ENCODE measurements at regions not wholly inside any gene's neighbourhood (a gene's known extent, or its start where the extent isn't known, plus 50 kb on each side); places are given as distances from the start of the nearest gene placed in this dataset.

DNA sequence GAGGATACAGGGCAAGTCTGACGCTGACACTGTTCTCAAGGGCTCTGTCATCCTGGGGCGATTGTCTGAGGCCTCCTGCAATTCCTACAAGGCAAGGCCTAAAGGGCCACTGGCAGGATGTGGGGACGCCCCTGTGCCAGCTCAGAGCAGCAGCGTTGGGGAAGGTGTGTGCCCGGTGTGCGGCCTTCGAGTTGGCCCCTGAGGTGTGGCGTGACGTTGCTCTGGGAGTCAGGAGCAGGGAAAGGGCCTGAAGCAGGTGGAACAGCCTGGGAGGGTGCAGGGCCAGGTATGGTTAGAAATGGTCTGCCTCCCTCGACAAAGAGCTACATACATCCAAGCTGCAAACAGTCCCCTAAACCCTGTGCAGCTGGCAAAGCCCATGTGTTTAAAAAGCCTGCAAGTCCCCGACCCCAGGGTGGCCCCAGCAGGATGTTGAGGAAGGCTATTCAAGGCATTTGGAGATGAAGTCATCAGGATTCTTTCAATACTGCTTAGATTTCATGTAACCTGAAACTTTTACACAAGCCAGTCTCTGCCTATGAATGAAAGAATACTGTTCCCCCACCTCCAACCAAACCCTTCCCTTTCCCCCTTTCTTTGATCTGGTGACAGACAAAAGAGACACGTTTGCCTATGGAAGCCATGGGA lies 142.5 kb upstream of the TNS3 start:
- H3K36me3 Mint-ChIP-seq = no peaks in the 10 kb centered on the region
- no peaks in the 10 kb centered on the region for H3K9me3 Mint-ChIP-seq (ENCODE audit: low read depth)
- H3K4me3 Mint-ChIP-seq = no peak overlapping the region
- H3K4me1 Mint-ChIP-seq (ENCODE audit: low read depth) = no peaks in the 10 kb centered on the region
- H3K27ac Mint-ChIP-seq = no peak overlapping the region
- no peaks in the 10 kb centered on the region for H3K27me3 Mint-ChIP-seq

DNA sequence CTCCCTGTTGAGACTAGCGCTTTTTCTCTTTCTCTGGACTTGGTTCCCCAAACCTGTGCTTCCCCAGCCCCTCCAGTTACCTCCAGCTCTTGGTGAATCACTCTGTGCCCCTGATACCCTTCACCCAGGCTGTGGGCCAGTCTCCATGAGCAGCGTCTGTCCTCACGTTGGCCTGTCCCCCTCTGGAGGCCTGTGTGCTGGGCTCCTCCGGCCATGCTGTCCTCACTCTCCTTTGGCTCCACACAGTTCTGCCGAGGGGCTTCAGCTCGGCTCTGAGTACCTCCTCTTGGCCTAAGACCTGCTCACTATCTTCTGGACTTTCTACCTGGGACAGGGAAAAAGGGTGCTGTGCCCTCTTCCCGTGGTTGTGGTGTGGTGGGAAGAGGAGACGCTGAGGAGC lies 140.2 kb upstream of the TNS3 start:
- Mint-ChIP-seq H3K36me3 (no peaks in the 10 kb centered on the region), H3K9me3 (ENCODE audit: low read depth) (no peaks in the 10 kb centered on the region), H3K4me3 (no peak overlapping the region), H3K27me3 (no peaks in the 10 kb centered on the region), H3K27ac (no peak overlapping the region), H3K4me1 (ENCODE audit: low read depth) (no peaks in the 10 kb centered on the region)

DNA sequence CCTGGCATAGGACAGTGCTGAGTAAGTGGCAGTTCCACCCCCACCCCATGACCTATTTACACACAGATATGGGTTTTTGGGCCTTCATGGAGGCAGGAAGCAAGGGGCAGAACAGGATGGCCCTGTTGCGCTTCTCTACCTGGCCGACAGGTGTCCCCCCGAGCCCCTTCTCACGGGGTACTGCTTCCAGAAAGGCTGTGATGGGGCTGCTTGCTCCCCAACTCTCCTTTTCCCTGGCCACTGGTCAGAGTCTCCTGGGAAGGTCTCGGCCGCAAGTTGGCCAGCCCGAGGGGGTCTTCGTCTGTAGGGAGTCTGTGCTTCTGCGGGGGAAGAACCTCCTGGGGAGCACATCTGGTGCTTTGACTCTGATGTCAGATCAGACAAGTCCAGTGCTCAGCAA lies 139.8 kb upstream of the TNS3 start:
- no peaks in the 10 kb centered on the region for H3K9me3 Mint-ChIP-seq (ENCODE audit: low read depth)

DNA sequence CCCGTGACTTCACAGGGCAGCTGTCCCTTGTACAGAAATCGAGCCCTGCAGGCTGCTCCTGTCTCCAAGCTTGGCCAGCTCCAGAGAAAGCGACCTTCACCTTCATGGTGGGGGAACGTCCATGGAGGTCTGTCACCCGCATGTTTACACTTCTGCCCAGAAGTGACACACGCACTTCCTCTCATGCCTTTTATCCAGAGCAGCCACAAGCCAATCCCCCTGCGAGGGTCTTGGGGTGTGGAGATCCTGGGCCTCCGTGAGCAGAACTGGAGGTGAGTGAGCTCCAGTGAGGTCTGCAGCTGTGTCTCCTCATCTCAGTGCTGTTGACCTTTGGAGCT lies 139.0 kb upstream of the TNS3 start:
- Mint-ChIP-seq H3K27ac (no peak overlapping the region), H3K36me3 (no peaks in the 10 kb centered on the region), H3K4me3 (no peak overlapping the region), H3K27me3 (no peaks in the 10 kb centered on the region), H3K4me1 (ENCODE audit: low read depth) (no peaks in the 10 kb centered on the region), H3K9me3 (ENCODE audit: low read depth) (no peaks in the 10 kb centered on the region)

More for the DNA sequence above, 139.8 kb upstream of the TNS3 start:
- H3K27me3 Mint-ChIP-seq = no peaks in the 10 kb centered on the region
- no peaks in the 10 kb centered on the region for H3K4me1 Mint-ChIP-seq (ENCODE audit: low read depth)
- no peak overlapping the region for H3K4me3 Mint-ChIP-seq
- H3K36me3 Mint-ChIP-seq = no peaks in the 10 kb centered on the region
- H3K27ac Mint-ChIP-seq = no peak overlapping the region

DNA sequence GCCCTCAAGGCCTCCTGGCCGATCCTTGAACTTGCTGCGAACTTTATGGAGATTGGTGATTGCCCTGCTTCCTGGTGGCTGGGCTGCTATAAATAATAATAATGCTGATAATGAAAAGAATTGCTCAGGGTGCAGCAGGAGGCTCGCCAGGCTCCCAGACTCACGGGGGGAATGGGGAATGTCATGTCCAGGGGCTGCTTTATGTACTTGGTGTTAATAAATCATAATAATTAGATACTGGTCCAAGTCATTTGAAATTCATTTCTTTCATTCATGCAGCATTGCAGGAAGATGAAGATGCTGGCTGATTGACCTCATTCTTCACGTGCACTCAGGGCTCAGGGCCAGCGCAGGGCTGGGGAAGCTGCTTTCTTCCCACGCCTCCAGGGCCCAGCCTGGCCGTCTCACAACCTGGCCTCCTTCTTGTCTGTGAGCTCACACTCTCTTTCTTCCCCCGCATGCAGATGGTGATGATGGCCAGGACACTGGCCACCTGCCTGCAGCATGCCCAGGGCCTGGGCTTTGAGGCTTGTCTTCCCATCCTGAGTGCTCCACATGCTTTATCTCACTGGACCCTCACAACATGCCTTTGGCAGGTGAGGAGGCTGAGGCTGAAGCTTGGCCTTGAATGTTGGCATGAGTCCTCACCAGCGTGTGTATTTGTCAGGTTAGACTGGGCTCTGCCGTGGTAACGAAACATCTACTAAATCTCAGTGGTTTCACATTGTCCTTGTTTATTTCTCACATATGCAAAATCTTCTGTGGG lies 138.4 kb upstream of the TNS3 start:
- Mint-ChIP-seq H3K4me3 (no peak overlapping the region), H3K27me3 (no peaks in the 10 kb centered on the region), H3K4me1 (ENCODE audit: low read depth) (no peaks in the 10 kb centered on the region), H3K9me3 (ENCODE audit: low read depth) (no peaks in the 10 kb centered on the region), H3K27ac (no peak overlapping the region), H3K36me3 (no peaks in the 10 kb centered on the region)

DNA sequence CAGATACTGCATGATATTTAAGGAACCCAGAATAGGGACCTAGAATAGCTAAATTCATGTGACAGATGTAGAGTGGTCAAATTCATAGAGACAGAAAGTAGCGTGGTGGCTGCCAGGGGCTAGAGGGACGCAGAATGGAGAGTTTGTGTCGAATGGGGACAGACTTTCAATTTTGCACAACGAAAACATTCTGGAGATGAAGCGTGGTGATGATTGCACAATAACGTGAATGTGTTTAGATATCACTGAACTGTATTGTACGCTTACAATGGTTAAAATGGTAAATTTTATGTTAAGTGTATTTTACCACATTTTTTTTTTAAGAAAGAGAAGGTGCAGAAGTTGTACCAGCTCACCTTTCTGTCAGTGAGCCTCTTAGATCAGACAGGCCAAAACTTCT lies 137.8 kb upstream of the TNS3 start:
- Mint-ChIP-seq H3K9me3 (ENCODE audit: low read depth) (no peaks in the 10 kb centered on the region), H3K27me3 (no peaks in the 10 kb centered on the region), H3K36me3 (no peaks in the 10 kb centered on the region), H3K4me1 (ENCODE audit: low read depth) (no peaks in the 10 kb centered on the region), H3K4me3 (no peak overlapping the region), H3K27ac (no peak overlapping the region)

DNA sequence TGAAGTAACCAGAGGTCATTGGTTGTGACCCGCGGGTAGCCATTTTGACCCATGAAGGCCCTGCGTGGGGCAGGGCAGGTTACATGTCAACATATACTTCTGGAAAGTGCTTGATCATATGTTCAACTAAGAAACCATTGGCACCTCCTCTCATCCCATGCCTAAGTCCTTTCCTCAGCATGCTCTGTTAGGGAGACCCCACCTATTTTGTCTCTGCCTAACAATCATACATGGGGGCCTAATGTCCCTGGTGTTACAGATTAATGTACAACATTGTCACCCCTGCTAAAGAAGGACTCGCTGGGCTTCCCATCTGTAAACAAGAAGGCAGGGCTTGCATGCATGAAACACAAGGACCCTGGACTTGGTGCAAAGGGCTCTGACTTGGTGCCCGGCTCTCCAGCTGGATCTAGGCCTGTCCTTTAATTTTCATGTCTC lies 133.7 kb upstream of the TNS3 start:
- no peaks in the 10 kb centered on the region for H3K36me3 Mint-ChIP-seq
- H3K27me3 Mint-ChIP-seq = no peaks in the 10 kb centered on the region
- no peak overlapping the region for H3K27ac Mint-ChIP-seq
- H3K4me3 Mint-ChIP-seq = no peak overlapping the region
- H3K4me1 Mint-ChIP-seq (ENCODE audit: low read depth) = no peaks in the 10 kb centered on the region
- no peaks in the 10 kb centered on the region for H3K9me3 Mint-ChIP-seq (ENCODE audit: low read depth)

DNA sequence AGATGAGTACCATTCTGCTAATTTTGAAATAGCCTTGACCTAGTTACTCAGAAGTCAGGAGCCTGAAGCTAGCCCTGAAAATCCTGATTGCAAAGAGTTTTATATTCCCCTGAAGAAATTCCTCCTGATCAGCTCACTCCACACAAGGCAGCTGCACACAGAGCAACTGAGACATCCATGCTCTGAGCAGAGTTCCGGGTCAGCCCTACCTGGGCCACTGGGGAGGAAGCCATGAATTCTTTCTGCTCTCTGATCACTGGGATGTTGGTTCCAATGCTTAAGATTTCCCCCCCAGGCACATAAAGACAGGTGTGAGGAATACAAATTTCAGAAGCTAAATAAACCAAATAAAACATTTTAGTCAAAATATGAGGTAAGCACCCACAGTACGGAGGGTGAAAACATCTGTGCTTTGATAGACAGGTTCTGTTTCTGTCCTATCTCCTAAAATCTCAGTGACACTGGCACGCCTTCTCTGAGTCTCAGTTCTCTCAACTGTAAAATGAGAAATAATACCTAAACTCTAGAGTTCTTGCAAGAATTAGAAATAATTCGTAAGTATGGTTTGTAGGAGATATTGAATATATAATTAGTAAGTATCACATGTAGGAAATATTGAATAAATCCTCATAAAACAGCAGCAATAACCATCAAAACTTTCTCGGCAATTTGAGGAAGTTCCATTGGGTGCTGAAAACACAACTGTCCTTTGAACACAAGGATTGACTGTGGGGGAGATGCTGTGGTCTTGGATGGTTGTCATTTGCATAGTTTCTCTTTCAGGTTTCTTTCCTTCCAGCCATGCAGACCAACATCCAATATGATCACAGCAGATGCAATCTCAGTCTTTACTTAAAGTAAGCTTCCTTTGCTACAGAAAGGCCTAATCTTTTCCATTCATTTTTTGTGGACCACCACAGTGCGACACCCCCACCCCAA lies 133.0 kb upstream of the TNS3 start:
- H3K4me3 Mint-ChIP-seq = no peak overlapping the region
- H3K9me3 Mint-ChIP-seq (ENCODE audit: low read depth) = no peaks in the 10 kb centered on the region
- no peaks in the 10 kb centered on the region for H3K4me1 Mint-ChIP-seq (ENCODE audit: low read depth)
- no peaks in the 10 kb centered on the region for H3K36me3 Mint-ChIP-seq
- no peak overlapping the region for H3K27ac Mint-ChIP-seq
- H3K27me3 Mint-ChIP-seq = no peaks in the 10 kb centered on the region

DNA sequence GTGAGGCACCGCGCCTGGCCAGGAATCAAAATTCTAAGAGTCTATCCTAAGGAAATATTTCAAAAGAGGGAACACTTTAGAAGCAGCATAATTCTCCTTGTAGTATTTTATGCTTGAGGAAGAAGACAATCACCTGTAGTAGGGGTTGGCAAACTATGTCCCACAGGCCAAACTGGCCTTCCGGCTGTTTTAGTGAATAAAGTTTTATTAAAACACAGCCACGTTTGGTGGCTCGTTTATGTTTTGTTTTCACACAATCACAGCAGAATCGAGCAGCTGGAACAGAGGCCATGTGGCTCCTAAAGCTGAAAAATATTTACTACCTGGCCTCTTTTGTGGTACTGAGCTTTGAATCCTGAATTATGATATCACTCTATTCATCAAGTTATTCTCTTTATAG lies 131.7 kb upstream of the TNS3 start:
- Mint-ChIP-seq H3K4me3 (no peak overlapping the region), H3K9me3 (ENCODE audit: low read depth) (no peaks in the 10 kb centered on the region), H3K27ac (no peak overlapping the region), H3K27me3 (no peaks in the 10 kb centered on the region), H3K4me1 (ENCODE audit: low read depth) (no peaks in the 10 kb centered on the region), H3K36me3 (no peaks in the 10 kb centered on the region)

DNA sequence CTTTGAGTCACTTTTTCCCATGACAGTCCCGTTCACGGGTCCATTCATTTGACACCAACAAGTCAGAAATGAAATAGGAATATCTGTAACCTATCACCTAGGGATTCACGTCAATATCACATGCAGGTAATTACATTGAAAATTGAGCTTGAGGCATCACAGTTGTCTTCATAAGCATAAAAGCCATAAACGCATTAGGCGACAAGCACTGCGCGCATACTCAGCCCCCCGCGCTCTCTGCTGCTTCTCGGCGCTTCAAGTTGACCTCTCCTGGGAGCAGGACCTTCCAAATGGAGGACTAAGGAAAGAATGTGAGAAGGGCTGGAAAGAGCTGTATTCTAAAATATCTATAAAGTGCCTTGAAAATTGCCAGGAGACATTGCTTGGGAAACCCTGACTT lies 130.5 kb upstream of the TNS3 start:
- Mint-ChIP-seq H3K27ac (no peak overlapping the region), H3K36me3 (no peaks in the 10 kb centered on the region), H3K4me3 (no peak overlapping the region), H3K4me1 (ENCODE audit: low read depth) (no peaks in the 10 kb centered on the region), H3K27me3 (peaks cover 1% of the 10 kb centered on the region), H3K9me3 (ENCODE audit: low read depth) (no peaks in the 10 kb centered on the region)

DNA sequence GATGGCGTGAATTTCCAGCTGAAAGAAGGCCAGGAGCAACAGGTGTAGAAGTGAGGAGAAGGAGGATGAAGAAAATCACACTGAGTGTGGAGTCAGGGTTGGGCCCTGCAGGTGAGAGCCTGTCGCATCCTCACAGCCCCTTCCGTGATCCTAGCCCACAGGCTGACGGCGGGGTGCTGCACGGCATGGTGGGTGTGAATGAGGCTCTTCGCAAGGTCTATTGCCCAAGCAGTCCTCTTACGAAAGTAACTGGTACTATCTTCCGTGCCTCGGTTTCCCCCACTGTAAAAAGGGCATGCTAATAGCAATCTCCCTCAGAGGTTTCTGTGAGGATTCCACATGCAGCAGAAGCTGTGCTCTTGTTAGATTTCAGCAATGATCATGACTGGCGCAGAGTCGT lies 129.9 kb upstream of the TNS3 start:
- no peak overlapping the region for H3K27ac Mint-ChIP-seq
- peaks cover 1% of the 10 kb centered on the region for H3K27me3 Mint-ChIP-seq
- no peak overlapping the region for H3K4me3 Mint-ChIP-seq
- H3K36me3 Mint-ChIP-seq = no peaks in the 10 kb centered on the region
- no peaks in the 10 kb centered on the region for H3K9me3 Mint-ChIP-seq (ENCODE audit: low read depth)
- no peaks in the 10 kb centered on the region for H3K4me1 Mint-ChIP-seq (ENCODE audit: low read depth)

DNA sequence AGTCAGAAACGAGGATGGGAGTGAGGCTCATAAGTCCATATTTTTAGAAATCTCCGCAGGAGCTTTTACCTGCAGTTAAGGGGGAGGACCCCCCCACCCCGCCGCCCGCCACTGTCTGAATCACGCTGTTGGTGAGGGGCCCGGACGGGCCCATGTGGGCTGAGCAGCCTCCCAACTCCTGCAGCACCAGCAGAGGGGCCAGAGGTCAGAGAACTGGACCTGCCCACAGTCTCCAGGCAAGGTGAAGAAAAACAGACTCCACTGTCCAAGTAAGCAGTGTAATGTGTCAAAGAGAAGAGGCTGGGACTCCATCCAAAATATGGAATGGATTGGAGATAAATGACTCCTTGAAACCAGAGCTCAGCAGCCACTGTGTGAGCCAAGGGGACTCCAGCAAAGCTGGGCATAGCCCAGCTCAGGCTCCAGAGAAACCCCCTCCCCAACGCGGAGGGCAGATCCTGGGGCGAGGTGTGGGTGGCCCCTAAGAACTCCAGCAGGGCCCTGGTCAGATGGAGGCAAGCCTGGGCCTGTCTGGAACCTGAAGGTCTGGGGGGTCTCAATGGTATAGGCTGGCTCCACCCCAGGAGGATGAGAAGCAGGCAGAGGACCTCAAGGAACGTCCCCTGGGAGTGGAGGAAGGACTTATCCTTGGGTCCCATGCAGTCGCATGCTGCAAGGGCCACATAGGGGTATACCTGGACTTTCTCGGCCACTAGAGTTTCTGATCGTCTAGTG lies 128.5 kb upstream of the TNS3 start:
- Mint-ChIP-seq H3K36me3 (no peaks in the 10 kb centered on the region), H3K4me3 (no peak overlapping the region), H3K9me3 (ENCODE audit: low read depth) (no peaks in the 10 kb centered on the region), H3K27ac (no peak overlapping the region), H3K27me3 (peaks cover 1% of the 10 kb centered on the region), H3K4me1 (ENCODE audit: low read depth) (no peaks in the 10 kb centered on the region)

DNA sequence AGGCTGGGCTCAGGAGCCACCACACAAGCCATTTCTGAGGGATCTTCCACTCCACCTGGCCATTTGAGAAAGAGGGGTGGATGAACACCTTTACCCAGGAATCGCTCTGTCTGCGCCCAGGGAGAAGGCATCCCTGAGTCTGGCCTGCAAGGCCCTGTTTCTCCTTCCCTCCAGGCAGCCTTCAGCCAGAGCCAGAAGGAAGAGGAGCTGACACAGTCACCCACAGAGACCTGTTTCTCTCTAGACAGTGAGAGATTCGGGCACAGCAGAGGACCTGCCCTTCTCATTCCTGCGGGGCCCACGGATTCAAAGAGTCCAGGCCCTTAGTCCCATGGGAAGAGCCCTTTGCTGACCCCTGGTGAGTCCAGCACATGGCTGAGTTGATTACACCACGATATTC lies 127.5 kb upstream of the TNS3 start:
- no peaks in the 10 kb centered on the region for H3K4me1 Mint-ChIP-seq (ENCODE audit: low read depth)
- peaks cover 1% of the 10 kb centered on the region for H3K27me3 Mint-ChIP-seq
- H3K27ac Mint-ChIP-seq = no peak overlapping the region
- H3K9me3 Mint-ChIP-seq (ENCODE audit: low read depth) = no peaks in the 10 kb centered on the region
- H3K4me3 Mint-ChIP-seq = no peak overlapping the region
- H3K36me3 Mint-ChIP-seq = no peaks in the 10 kb centered on the region

DNA sequence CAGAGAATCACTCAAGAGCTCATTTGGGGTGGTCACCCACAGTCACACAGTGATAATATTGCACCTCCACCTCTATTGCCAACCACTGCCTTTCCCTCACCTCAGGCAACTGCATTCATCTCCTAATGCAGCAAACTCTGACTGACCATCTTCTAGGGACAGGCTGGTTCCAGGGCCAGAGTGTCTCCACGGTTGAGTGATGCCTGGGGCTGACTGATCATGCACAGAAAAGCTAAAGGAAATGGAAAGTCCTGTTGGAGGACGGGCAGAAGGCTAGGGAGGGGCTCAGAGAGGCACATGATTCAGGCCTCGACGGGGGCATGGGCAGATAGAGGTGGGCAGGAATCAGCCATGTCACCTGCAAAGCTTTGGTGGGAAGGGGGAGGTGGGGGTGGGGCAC lies 127.1 kb upstream of the TNS3 start:
- Mint-ChIP-seq H3K4me3 (no peak overlapping the region), H3K4me1 (ENCODE audit: low read depth) (no peaks in the 10 kb centered on the region), H3K27me3 (peaks cover 1% of the 10 kb centered on the region), H3K36me3 (no peaks in the 10 kb centered on the region), H3K9me3 (ENCODE audit: low read depth) (no peaks in the 10 kb centered on the region), H3K27ac (no peak overlapping the region)

DNA sequence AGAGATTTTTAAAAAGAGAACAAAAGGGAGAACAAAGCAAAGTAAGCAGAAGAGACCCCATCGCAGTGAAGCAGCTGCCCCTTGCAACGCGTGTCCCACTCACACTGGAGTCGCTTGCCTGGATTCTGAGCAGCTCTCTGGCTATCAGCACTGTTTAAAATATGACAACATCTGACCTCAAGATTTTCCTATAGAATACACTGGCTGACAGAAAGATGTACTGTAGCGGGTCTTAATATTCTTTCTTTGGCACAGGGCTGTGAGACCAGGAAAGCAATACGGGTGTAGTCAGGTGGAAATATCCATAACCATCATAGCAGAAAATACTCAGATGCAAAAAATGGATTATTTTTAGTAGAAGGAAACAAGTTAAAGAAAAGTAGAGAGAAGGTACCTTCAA lies 125.7 kb upstream of the TNS3 start:
- H3K27ac Mint-ChIP-seq = no peak overlapping the region
- peaks cover 1% of the 10 kb centered on the region for H3K27me3 Mint-ChIP-seq
- H3K36me3 Mint-ChIP-seq = no peaks in the 10 kb centered on the region
- no peaks in the 10 kb centered on the region for H3K4me1 Mint-ChIP-seq (ENCODE audit: low read depth)
- H3K4me3 Mint-ChIP-seq = no peak overlapping the region
- H3K9me3 Mint-ChIP-seq (ENCODE audit: low read depth) = no peaks in the 10 kb centered on the region
